SK-N-SH treated with all-trans-retinoic acid at 6 μM for 48 hours (cell line): ENCODE measurements at regions not wholly inside any gene's neighbourhood (a gene's known extent, or its start where the extent isn't known, plus 50 kb on each side); places are given as distances from the start of the nearest gene placed in this dataset.

ENCODE experiments used
- ATAC-seq: fragments of 200-7000 bp; cut with Tn5 transposase; 3 replicates; pipeline ENCODE4 v1.9.1; 2020; ENCODE audit warnings: mild to moderate bottlenecking, moderate library complexity
- ARNTL ChIP-seq: fragments of 450-650 bp; formaldehyde crosslinking; IDR thresholded peaks from 2 replicates; pipeline ENCODE4 v1.5.0; 2020; ENCODE audit warnings: low read depth, mild to moderate bottlenecking, moderate library complexity, borderline replicate concordance
- BACH2 ChIP-seq: fragments of 250-450 bp; sonication (Bioruptor Pico); IDR thresholded peaks from 2 replicates; pipeline ENCODE4 v1.9.0; 2021; ENCODE audit warnings: mild to moderate bottlenecking, borderline replicate concordance
- CSDC2 ChIP-seq: fragments of 250-450 bp; sonication (Bioruptor Pico); IDR thresholded peaks from 2 replicates; pipeline ENCODE4 v1.5.0; 2020; ENCODE audit warnings: mild to moderate bottlenecking, moderate library complexity
- ESRRG ChIP-seq: fragments of 250-450 bp; sonication (Bioruptor Pico); IDR thresholded peaks from 2 replicates; pipeline ENCODE4 v1.6.1; 2021; ENCODE audit warnings: mild to moderate bottlenecking
- GLIS3 ChIP-seq: fragments of 250-450 bp; sonication (Bioruptor Pico); IDR thresholded peaks from 2 replicates; pipeline ENCODE4 v1.5.0; 2020; ENCODE audit warnings: mild to moderate bottlenecking, moderate library complexity
- ISL1 ChIP-seq: fragments of 250-450 bp; sonication (Bioruptor Pico); IDR thresholded peaks from 2 replicates; pipeline ENCODE4 v2.1.2; 2022; ENCODE audit warnings: mild to moderate bottlenecking, moderate library complexity
- OSR1 ChIP-seq: fragments of 250-450 bp; sonication (Bioruptor Pico); IDR thresholded peaks from 2 replicates; pipeline ENCODE4 v1.8.0; 2022; ENCODE audit warnings: moderate library complexity, mild to moderate bottlenecking, inconsistent platforms
- PPARA ChIP-seq: fragments of 250-450 bp; sonication (Bioruptor Pico); IDR thresholded peaks from 2 replicates; pipeline ENCODE4 v1.5.0; 2020; ENCODE audit warnings: mild to moderate bottlenecking, borderline replicate concordance
- RARB ChIP-seq: fragments of 250-450 bp; sonication (Bioruptor Pico); IDR thresholded peaks from 2 replicates; pipeline ENCODE4 v1.8.0; 2021; ENCODE audit warnings: mild to moderate bottlenecking, moderate library complexity
- SNAI2 ChIP-seq: fragments of 250-450 bp; sonication (Bioruptor Pico); IDR thresholded peaks from 2 replicates; pipeline ENCODE4 v1.5.0; 2020; ENCODE audit warnings: mild to moderate bottlenecking, moderate library complexity
- TCF4 ChIP-seq: fragments of 250-450 bp; sonication (Bioruptor Pico); IDR thresholded peaks from 2 replicates; pipeline ENCODE4 v1.8.0; 2021; ENCODE audit warnings: mild to moderate bottlenecking, moderate library complexity, borderline replicate concordance
- TOX ChIP-seq: fragments of 250-450 bp; sonication (Bioruptor Pico); IDR thresholded peaks from 2 replicates; pipeline ENCODE4 v1.8.0; 2021; ENCODE audit warnings: mild to moderate bottlenecking, moderate library complexity, borderline replicate concordance
- ZC3H10 ChIP-seq: fragments of 250-450 bp; sonication (Bioruptor Pico); IDR thresholded peaks from 2 replicates; pipeline ENCODE4 v1.5.1; 2021; ENCODE audit warnings: mild to moderate bottlenecking, moderate library complexity
- ZFP3 ChIP-seq: fragments of 250-450 bp; sonication (Bioruptor Pico); IDR thresholded peaks from 2 replicates; pipeline ENCODE4 v1.5.0; 2020; ENCODE audit warnings: mild to moderate bottlenecking, moderate library complexity
- ZFP30 ChIP-seq: fragments of 450-650 bp; formaldehyde crosslinking; IDR thresholded peaks from 2 replicates; pipeline ENCODE4 v1.5.0; 2022; ENCODE audit warnings: mild to moderate bottlenecking, moderate library complexity
- ZNF565 ChIP-seq: fragments of 450-650 bp; formaldehyde crosslinking; conservative IDR thresholded peaks from 2 replicates; pipeline ENCODE4 v1.5.0; 2020; ENCODE audit warnings: low read depth, mild to moderate bottlenecking, moderate library complexity
- ZNF8 ChIP-seq: fragments of 450-650 bp; formaldehyde crosslinking; IDR thresholded peaks from 2 replicates; pipeline ENCODE4 v1.5.0; 2020; ENCODE audit warnings: mild to moderate bottlenecking, moderate library complexity
- TF ChIP-seq, protein P1 (sequence below): fragments of 250-450 bp; sonication (Bioruptor Pico); IDR thresholded peaks from 2 replicates; pipeline ENCODE4 v1.8.0; 2020; ENCODE audit warnings: mild to moderate bottlenecking, moderate library complexity, borderline replicate concordance
- TF ChIP-seq, protein P2 (sequence below): fragments of 250-450 bp; sonication (Bioruptor Pico); IDR thresholded peaks from 2 replicates; pipeline ENCODE4 v1.5.1; 2021; ENCODE audit warnings: mild to moderate bottlenecking, moderate library complexity
- TF ChIP-seq, protein P3 (sequence below): fragments of 250-450 bp; sonication (Bioruptor Pico); IDR thresholded peaks from 2 replicates; pipeline ENCODE4 v1.8.0; 2021; ENCODE audit warnings: low read depth, mild to moderate bottlenecking, moderate library complexity, borderline replicate concordance
- TF ChIP-seq, protein P4 (sequence below): fragments of 250-450 bp; sonication (Bioruptor Pico); IDR thresholded peaks from 2 replicates; pipeline ENCODE4 v1.5.0; 2020; ENCODE audit warnings: mild to moderate bottlenecking, moderate library complexity

DNA sequence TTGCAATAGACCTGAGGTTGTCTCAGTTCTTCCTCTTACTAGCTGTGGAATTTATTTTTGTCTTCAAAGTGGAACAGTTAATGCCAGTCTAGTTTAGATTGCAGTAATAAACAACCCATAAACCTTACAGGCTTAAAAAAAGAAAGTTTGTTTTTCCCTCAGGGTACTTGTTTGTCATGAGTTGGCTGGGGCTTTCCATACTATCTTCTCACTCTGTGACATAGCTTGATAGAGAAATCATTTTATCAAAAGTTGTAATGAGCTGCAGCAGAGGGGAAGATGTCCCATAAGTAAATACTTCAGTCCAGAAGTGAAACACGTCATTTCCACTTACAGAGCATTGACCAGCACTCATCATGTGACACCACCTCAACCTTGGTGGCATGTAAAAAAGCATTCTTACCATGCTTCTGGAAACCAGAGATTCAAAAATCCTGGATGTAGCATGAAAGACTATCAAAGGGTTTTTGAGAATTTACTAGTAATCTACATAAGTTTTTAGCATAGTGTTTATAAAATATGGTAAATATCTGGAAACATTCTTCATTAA is 62.8 kb upstream of the COL11A1 start:
- TF ChIP-seq ESRRG (CRISPR knock-in tag) = no peak
- no peak for TF ChIP-seq ISL1 (CRISPR knock-in tag)
- TF ChIP-seq ZNF8 = no peak
- no peak for TF ChIP-seq ZNF565 (CRISPR knock-in tag)
- TF ChIP-seq ARNTL (CRISPR knock-in tag) = no peak
- no peak for TF ChIP-seq ZFP30 (CRISPR knock-in tag)
- TF ChIP-seq, protein P1, sequence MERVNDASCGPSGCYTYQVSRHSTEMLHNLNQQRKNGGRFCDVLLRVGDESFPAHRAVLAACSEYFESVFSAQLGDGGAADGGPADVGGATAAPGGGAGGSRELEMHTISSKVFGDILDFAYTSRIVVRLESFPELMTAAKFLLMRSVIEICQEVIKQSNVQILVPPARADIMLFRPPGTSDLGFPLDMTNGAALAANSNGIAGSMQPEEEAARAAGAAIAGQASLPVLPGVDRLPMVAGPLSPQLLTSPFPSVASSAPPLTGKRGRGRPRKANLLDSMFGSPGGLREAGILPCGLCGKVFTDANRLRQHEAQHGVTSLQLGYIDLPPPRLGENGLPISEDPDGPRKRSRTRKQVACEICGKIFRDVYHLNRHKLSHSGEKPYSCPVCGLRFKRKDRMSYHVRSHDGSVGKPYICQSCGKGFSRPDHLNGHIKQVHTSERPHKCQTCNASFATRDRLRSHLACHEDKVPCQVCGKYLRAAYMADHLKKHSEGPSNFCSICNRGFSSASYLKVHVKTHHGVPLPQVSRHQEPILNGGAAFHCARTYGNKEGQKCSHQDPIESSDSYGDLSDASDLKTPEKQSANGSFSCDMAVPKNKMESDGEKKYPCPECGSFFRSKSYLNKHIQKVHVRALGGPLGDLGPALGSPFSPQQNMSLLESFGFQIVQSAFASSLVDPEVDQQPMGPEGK (CRISPR knock-in tag) = no peak
- TF ChIP-seq TOX (CRISPR knock-in tag) = no peak
- no peak for TF ChIP-seq GLIS3 (CRISPR knock-in tag)
- TF ChIP-seq CSDC2 (CRISPR knock-in tag) = no peak
- TF ChIP-seq, protein P2, sequence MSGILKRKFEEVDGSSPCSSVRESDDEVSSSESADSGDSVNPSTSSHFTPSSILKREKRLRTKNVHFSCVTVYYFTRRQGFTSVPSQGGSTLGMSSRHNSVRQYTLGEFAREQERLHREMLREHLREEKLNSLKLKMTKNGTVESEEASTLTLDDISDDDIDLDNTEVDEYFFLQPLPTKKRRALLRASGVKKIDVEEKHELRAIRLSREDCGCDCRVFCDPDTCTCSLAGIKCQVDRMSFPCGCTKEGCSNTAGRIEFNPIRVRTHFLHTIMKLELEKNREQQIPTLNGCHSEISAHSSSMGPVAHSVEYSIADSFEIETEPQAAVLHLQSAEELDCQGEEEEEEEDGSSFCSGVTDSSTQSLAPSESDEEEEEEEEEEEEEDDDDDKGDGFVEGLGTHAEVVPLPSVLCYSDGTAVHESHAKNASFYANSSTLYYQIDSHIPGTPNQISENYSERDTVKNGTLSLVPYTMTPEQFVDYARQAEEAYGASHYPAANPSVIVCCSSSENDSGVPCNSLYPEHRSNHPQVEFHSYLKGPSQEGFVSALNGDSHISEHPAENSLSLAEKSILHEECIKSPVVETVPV (CRISPR knock-in tag) = no peak
- no peak for ATAC-seq

DNA sequence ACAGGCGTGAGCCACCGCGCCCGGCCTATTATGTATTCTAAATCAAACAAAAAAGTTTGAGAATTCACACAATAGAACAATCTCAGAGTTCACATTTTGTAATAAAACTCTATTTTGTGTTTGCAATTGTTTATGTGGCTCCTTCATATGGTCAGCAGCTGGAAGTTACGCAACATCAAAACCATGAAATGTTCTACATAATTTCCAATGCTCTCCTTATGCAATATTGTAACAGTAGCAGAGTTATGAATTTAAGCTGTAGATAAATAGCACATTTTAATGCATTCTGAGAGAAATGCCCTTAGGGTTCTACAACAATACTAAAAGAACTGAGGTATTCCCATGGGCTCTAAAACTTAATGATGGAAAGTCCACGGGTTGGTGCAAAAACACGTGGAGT is 62.3 kb upstream of the COL11A1 start:
- TF ChIP-seq OSR1 (CRISPR knock-in tag) (no peak), BACH2 (CRISPR knock-in tag) (no peak), GLIS3 (CRISPR knock-in tag) (no peak), ZNF8 (no peak), CSDC2 (CRISPR knock-in tag) (no peak), RARB (CRISPR knock-in tag) (no peak), ESRRG (CRISPR knock-in tag) (no peak), ISL1 (CRISPR knock-in tag) (no peak), TCF4 (CRISPR knock-in tag) (no peak), SNAI2 (CRISPR knock-in tag) (no peak)
- TF ChIP-seq, protein P3, sequence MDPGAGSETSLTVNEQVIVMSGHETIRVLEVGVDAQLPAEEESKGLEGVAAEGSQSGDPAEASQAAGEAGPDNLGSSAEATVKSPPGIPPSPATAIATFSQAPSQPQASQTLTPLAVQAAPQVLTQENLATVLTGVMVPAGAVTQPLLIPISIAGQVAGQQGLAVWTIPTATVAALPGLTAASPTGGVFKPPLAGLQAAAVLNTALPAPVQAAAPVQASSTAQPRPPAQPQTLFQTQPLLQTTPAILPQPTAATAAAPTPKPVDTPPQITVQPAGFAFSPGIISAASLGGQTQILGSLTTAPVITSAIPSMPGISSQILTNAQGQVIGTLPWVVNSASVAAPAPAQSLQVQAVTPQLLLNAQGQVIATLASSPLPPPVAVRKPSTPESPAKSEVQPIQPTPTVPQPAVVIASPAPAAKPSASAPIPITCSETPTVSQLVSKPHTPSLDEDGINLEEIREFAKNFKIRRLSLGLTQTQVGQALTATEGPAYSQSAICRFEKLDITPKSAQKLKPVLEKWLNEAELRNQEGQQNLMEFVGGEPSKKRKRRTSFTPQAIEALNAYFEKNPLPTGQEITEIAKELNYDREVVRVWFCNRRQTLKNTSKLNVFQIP (CRISPR knock-in tag) = no peak
- ATAC-seq = no peak

DNA sequence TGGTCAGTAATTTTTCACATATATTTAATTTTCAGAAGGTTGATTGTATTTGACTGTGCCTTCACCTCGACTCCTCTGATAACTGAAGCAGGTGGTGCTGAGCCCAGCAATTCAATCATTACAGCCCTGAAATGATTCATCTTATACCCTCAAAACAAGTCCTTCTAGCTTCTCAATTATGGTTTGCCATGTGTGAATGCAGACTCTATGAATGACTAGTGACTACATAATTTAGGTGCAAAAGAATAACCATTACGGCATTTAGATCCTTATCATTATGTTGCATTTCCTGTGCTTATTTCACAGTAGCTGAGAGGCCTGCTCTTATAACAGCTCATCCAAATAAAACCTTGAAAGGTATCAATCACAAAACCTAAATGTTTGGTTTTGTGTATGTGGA is 54.0 kb upstream of the COL11A1 start:
- TF ChIP-seq TOX (CRISPR knock-in tag) = no peak
- TF ChIP-seq ZC3H10 = no peak
- TF ChIP-seq ARNTL (CRISPR knock-in tag) = no peak
- TF ChIP-seq PPARA = no peak
- no peak for TF ChIP-seq TCF4 (CRISPR knock-in tag)
- no peak for TF ChIP-seq RARB (CRISPR knock-in tag)
- TF ChIP-seq, protein P3 (CRISPR knock-in tag) = no peak
- TF ChIP-seq, protein P4, sequence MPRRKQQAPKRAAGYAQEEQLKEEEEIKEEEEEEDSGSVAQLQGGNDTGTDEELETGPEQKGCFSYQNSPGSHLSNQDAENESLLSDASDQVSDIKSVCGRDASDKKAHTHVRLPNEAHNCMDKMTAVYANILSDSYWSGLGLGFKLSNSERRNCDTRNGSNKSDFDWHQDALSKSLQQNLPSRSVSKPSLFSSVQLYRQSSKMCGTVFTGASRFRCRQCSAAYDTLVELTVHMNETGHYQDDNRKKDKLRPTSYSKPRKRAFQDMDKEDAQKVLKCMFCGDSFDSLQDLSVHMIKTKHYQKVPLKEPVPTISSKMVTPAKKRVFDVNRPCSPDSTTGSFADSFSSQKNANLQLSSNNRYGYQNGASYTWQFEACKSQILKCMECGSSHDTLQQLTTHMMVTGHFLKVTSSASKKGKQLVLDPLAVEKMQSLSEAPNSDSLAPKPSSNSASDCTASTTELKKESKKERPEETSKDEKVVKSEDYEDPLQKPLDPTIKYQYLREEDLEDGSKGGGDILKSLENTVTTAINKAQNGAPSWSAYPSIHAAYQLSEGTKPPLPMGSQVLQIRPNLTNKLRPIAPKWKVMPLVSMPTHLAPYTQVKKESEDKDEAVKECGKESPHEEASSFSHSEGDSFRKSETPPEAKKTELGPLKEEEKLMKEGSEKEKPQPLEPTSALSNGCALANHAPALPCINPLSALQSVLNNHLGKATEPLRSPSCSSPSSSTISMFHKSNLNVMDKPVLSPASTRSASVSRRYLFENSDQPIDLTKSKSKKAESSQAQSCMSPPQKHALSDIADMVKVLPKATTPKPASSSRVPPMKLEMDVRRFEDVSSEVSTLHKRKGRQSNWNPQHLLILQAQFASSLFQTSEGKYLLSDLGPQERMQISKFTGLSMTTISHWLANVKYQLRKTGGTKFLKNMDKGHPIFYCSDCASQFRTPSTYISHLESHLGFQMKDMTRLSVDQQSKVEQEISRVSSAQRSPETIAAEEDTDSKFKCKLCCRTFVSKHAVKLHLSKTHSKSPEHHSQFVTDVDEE (CRISPR knock-in tag) = no peak
- TF ChIP-seq ZFP30 (CRISPR knock-in tag) = no peak
- TF ChIP-seq BACH2 (CRISPR knock-in tag) = no peak
- TF ChIP-seq ESRRG (CRISPR knock-in tag) = no peak
- no peak for TF ChIP-seq OSR1 (CRISPR knock-in tag)
- TF ChIP-seq GLIS3 (CRISPR knock-in tag) = no peak
- TF ChIP-seq ZFP3 = no peak
- TF ChIP-seq ZNF565 (CRISPR knock-in tag) = no peak
- no peak for ATAC-seq
